Ascending aorta (tissue), 2 donors: ENCODE measurements at regions not wholly inside any gene's neighbourhood (a gene's known extent, or its start where the extent isn't known, plus 50 kb on each side); places are given as distances from the start of the nearest gene placed in this dataset.

Experiments used
- DNase-seq, 2 donors: peaks; one replicate each; pipeline ENCODE4 v3.0.0-alpha.2; 2019; ENCODE audit warnings: low spot score in 2 of 2
- H3K27ac ChIP-seq, 2 donors: fragments of 200-600 bp; sonication (generic); one replicate each; pipeline ENCODE4 v1.5.1; 2016 to 2017; ENCODE audit warnings: mild to moderate bottlenecking in 1 of 2
- H3K27me3 ChIP-seq: fragments of 200-600 bp; sonication (generic); one replicate; pipeline ENCODE4 v1.5.1; 2017
- H3K36me3 ChIP-seq, 2 donors: fragments of 200-600 bp; sonication (generic); one replicate each; pipeline ENCODE4 v1.5.1; 2016
- H3K4me1 ChIP-seq, 2 donors: fragments of 200-600 bp; sonication (generic); one replicate each; pipeline ENCODE4 v1.5.1; 2016 to 2017; ENCODE audit warnings: mild to moderate bottlenecking in 1 of 2
- H3K4me3 ChIP-seq, 2 donors: fragments of 200-600 bp; sonication (generic); one replicate each; pipeline ENCODE4 v1.5.1; 2016 to 2017; ENCODE audit warnings: mild to moderate bottlenecking in 1 of 2
- H3K9me3 ChIP-seq, 2 donors: fragments of 200-600 bp; sonication (generic); one replicate each; pipeline ENCODE4 v1.5.1; 2016
- intact Hi-C: fragments of 100-400 bp; cut with DNase I; formaldehyde crosslinking; loops from one replicate; pipeline ENCODE4 v1.15.1; 2023
- TF ChIP-seq, protein P1 (sequence below), 3 experiments: fragments of 200-600 bp in 2 of 3; fragments of 450-650 bp in 1 of 3; sonication (generic) in 2 of 3; IDR thresholded peaks; one replicate each; pipeline ENCODE4 v1.5.1; 2016 to 2019; ENCODE audit warnings: antibody characterized with exemption in 3 of 3, mild to moderate bottlenecking in 1 of 3, moderate library complexity in 1 of 3

- DNase-seq: no peak
- TF ChIP-seq, protein P1, sequence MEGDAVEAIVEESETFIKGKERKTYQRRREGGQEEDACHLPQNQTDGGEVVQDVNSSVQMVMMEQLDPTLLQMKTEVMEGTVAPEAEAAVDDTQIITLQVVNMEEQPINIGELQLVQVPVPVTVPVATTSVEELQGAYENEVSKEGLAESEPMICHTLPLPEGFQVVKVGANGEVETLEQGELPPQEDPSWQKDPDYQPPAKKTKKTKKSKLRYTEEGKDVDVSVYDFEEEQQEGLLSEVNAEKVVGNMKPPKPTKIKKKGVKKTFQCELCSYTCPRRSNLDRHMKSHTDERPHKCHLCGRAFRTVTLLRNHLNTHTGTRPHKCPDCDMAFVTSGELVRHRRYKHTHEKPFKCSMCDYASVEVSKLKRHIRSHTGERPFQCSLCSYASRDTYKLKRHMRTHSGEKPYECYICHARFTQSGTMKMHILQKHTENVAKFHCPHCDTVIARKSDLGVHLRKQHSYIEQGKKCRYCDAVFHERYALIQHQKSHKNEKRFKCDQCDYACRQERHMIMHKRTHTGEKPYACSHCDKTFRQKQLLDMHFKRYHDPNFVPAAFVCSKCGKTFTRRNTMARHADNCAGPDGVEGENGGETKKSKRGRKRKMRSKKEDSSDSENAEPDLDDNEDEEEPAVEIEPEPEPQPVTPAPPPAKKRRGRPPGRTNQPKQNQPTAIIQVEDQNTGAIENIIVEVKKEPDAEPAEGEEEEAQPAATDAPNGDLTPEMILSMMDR (IDR thresholded peaks at IDR 0.05): no peak
- Histone ChIP-seq H3K36me3 (no peaks in the 10 kb centered on the region), H3K4me1 (no peaks in the 10 kb centered on the region), H3K27ac (no peak overlapping the region), H3K27me3 (no peaks in the 10 kb centered on the region), H3K9me3 (no peaks in the 10 kb centered on the region), H3K4me3 (no peak overlapping the region)
- intact Hi-C loops: no loop called here
Observed at GRCh38 chr2:192277494-192278109, 82.9 kb upstream of the TMEFF2 start.

DNA sequence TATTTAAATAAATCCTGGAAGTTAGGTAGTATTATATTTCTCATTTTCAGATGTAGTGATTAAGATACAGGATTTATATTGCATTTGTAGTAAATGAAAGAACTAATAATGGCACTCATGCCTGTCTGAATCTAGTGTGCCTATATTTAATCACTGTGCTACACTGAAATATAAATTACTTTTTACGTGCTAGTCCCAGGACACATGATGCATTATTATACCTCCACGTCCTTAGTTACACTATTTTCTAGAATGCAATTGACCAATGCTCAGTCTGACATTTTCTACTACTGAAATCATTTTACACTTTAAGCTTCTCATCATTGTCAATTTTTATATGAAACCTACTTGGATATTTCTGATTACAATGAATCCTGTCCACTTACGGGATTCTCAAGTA, 80.9 kb upstream of the TMEFF2 start:
- intact Hi-C loops: no loop called here
- H3K27ac ChIP-seq: no peak overlapping the region
- DNase-seq: no peak

DNA sequence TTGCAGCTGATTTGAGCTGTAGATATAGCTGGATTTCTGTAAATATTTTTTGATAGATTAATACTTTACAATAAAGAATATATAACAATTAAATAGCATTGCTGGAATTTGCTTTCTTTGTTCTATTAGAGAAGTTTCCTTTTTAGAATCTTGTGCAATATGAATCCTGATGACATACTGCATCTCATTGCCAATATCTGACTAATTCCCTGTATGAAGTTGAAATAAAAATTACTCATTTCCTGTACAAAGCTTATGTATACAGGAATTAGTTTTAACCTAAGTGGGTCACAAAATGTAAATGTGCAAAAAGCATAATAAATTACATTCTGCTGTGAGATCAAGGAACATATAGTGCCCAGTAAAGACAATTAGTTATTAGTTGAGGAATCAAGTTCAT, 72.8 kb upstream of the TMEFF2 start:
- Histone ChIP-seq H3K27me3 (no peaks in the 10 kb centered on the region), H3K4me3 (no peak overlapping the region), H3K4me1 (no peaks in the 10 kb centered on the region), H3K27ac (no peak overlapping the region), H3K36me3 (no peaks in the 10 kb centered on the region), H3K9me3 (no peaks in the 10 kb centered on the region)
- intact Hi-C loops: no loop called here
- TF ChIP-seq, protein P1 (IDR thresholded peaks at IDR 0.05): no peak
- DNase-seq: no peak

More for the DNA sequence above, 80.9 kb upstream of the TMEFF2 start:
- no peaks in the 10 kb centered on the region for H3K27me3 ChIP-seq
- H3K4me1 ChIP-seq: no peaks in the 10 kb centered on the region
- no peak overlapping the region for H3K4me3 ChIP-seq
- H3K9me3 ChIP-seq: no peaks in the 10 kb centered on the region
- H3K36me3 ChIP-seq: no peaks in the 10 kb centered on the region
- TF ChIP-seq, protein P1 (IDR thresholded peaks at IDR 0.05): no peak

GRCh38 chr2:192265751-192266150, 71.0 kb upstream of the TMEFF2 start:
- H3K27me3 ChIP-seq: no peaks in the 10 kb centered on the region
- TF ChIP-seq, protein P1 (IDR thresholded peaks at IDR 0.05): no peak
- H3K9me3 ChIP-seq: no peaks in the 10 kb centered on the region
- no peaks in the 10 kb centered on the region for H3K4me1 ChIP-seq
- H3K36me3 ChIP-seq: no peaks in the 10 kb centered on the region
- intact Hi-C loops: no loop called here
- DNase-seq: no peak
- H3K4me3 ChIP-seq: no peak overlapping the region
- no peak overlapping the region for H3K27ac ChIP-seq

DNA sequence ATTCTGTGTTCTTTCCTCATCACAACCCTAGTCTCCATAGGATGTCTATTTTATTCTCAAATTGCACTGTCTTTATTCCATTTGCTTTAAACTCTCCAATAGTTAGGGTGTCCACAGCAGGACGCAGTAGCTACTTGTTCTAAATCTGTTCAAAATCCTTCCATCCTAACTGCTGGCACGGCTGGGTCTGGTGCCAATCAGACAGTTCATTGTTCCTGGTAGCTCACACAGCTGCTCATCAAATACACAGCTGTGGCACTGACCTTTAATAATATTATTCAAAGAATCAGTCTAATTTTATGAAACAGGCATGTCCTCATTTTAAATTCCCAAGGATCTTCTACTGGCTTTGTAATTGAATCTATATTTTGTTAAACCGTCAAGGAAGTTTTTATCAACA, 59.7 kb upstream of the TMEFF2 start:
- Histone ChIP-seq H3K36me3 (no peaks in the 10 kb centered on the region), H3K4me1 (no peaks in the 10 kb centered on the region), H3K4me3 (no peak overlapping the region), H3K27me3 (no peaks in the 10 kb centered on the region), H3K9me3 (no peaks in the 10 kb centered on the region), H3K27ac (no peak overlapping the region)
- intact Hi-C loops: no loop called here
- no peak for DNase-seq
- TF ChIP-seq, protein P1 (IDR thresholded peaks at IDR 0.05): no peak

- H3K36me3 ChIP-seq: no peaks in the 10 kb centered on the region
- intact Hi-C loops: no loop called here
Observed at GRCh38 chr2:192253692-192254091, 59.0 kb upstream of the TMEFF2 start.

More at GRCh38 chr2:192253692-192254091, 59.0 kb upstream of the TMEFF2 start:
- H3K4me1 ChIP-seq: no peaks in the 10 kb centered on the region
- no peak overlapping the region for H3K27ac ChIP-seq
- no peaks in the 10 kb centered on the region for H3K27me3 ChIP-seq
- TF ChIP-seq, protein P1 (IDR thresholded peaks at IDR 0.05): no peak
- no peak for DNase-seq
- no peaks in the 10 kb centered on the region for H3K9me3 ChIP-seq
- H3K4me3 ChIP-seq: no peak overlapping the region
